ENCODE measurements at regions not wholly inside any gene's neighbourhood (a gene's known extent, or its start where the extent isn't known, plus 50 kb on each side); places are given as distances from the start of the nearest gene placed in this dataset.
"Not testable (repeated sequence)": the region's sequence is repeated elsewhere in the genome, so short reads cannot be mapped to it uniquely, and the experiment has no call there.

DNA sequence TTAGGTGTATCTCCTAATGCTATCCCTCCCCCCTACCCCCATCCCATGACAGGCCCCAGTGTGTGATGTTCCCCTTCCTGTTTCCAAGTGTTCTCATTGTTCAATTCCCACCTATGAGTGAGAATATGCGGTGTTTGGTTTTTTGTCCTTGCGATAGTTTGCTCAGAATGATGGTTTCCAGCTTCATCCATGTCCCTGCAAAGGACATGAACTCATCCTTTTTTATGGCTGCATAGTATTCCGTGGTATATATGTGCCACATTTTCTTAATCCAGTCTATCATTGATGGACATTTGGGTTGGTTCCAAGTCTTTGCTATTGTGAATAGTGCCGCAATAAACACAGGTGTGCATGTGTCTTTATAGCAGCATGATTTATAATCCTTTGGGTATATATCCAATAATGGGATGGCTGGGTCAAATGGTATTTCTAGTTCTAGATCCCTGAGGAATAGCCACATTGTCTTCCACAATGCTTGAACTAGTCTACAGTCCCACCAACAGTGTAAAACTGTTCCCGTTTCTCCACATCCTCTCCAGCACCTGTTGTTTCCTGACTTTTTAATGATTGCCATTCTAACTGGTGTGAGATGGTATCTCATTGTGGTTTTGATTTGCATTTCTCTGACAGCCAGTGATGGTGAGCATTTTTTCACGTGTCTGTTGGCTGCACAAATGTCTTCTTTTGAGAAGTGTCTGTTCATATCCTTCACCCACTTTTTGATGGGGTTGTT, 71.5 kb upstream of the VPREB1 start:
- TF ChIP-seq, protein P1, sequence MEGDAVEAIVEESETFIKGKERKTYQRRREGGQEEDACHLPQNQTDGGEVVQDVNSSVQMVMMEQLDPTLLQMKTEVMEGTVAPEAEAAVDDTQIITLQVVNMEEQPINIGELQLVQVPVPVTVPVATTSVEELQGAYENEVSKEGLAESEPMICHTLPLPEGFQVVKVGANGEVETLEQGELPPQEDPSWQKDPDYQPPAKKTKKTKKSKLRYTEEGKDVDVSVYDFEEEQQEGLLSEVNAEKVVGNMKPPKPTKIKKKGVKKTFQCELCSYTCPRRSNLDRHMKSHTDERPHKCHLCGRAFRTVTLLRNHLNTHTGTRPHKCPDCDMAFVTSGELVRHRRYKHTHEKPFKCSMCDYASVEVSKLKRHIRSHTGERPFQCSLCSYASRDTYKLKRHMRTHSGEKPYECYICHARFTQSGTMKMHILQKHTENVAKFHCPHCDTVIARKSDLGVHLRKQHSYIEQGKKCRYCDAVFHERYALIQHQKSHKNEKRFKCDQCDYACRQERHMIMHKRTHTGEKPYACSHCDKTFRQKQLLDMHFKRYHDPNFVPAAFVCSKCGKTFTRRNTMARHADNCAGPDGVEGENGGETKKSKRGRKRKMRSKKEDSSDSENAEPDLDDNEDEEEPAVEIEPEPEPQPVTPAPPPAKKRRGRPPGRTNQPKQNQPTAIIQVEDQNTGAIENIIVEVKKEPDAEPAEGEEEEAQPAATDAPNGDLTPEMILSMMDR (IDR thresholded peaks at IDR 0.05): not testable (repeated sequence)
- not testable (repeated sequence) for TF ChIP-seq POLR2A (IDR thresholded peaks at IDR 0.05); POLR2AphosphoS5 (IDR thresholded peaks at IDR 0.05; ENCODE audit: insufficient read depth in 1 of 2, low read depth in 1 of 2)

All from vagina (tissue), 2 donors.